ENCODE measurements at regions not wholly inside any gene's neighbourhood (a gene's known extent, or its start where the extent isn't known, plus 50 kb on each side); places are given as distances from the start of the nearest gene placed in this dataset.

DNA sequence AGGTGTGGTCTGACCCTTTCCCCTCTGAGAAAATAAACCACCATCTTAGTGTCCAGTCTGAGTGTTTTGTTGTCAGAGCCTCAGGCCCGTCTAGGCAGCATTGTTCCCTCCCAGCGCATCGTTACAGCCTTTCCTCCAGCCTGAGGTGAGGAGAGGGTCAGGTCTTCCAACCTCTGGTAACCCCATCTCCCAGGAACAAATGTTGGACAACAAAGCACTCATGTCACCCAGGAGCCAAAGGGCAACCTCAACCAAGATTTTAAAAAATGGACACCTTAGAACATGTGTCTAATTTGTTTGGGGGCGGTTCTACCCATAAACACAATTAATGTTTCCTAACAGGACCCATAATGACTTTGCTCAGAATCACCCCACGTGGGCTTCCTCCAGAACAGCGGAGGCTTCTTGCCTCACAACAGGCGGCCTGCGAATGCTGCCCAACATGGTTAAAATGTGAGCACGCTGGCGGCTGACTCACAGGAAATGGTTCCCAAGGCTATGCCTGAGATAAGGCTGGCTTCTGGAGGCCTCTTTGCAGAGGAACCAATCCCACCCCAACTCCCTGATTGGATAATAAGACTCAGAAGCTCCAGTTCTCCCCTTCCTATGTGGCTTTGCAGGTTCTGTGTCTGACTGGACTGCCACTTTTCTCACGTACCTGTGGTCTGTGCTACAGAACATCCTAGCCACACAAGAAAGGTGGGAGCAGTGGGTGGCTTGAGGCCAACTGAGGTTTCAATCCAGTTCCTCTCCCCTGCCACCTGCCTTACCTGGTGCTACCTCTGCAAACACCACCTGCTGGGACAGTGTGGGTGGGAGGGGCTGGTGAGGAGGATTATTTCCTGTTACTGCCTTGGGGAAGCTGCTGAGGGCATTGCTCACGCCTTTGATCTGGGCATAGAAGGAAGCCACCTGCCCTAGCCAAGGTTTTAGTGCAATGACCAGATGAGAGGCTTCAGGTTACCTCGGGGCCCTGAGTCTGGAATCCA lies 108.8 kb downstream of the B3GNT2 start:
- H3K9me3 ChIP-seq (ENCODE audit: control insufficient read depth in 1 of 2, insufficient read depth in 1 of 2, low read depth in 1 of 2, low read length in 2 of 2) = no peaks in the 10 kb centered on the region
- BruUV-seq (replicated peaks) = TSS peak; percentile 98
- ChIA-PET CTCF (interaction anchor here (1.3 kb wide), 1 partner anchor 311 kb away, joined by 4 read pairs; no protein-coding TSS in a partner anchor), POLR2A (interaction anchor here (1.0 kb wide), 1 partner anchor 11 kb away, joined by 4 read pairs; no protein-coding TSS in a partner anchor), RAD21 (ENCODE audit: low non-redundant PET in 1 of 2, low total read pairs in 2 of 2, uncharacterized antibody in 2 of 2, unreplicated experiment in 2 of 2) (interaction anchor here in 1 of 2 experiments (0.6 kb wide), 1 partner anchor 104 kb away, joined by 4 read pairs; no protein-coding TSS in a partner anchor)
- no peaks in the 10 kb centered on the region for H3K36me3 ChIP-seq (ENCODE audit: control insufficient read depth in 1 of 2, insufficient read depth in 2 of 2, low read length in 2 of 2)
- H3K9ac ChIP-seq (ENCODE audit: low read length) = peak overlapping the region; percentile 48
- H3K4me1 ChIP-seq (ENCODE audit: control insufficient read depth in 1 of 2, insufficient read depth in 2 of 2, low read length in 2 of 2) = peaks cover 54 to 66% of the 10 kb centered on the region in 2 experiments
- H3K9me2 ChIP-seq (ENCODE audit: insufficient read depth) = no peaks in the 10 kb centered on the region
- TF ChIP-seq POLR2AphosphoS5 (IDR thresholded peaks at IDR 0.05; ENCODE audit: low read depth, low read length) (no peak; the same call in 1 of the 2 replicates), JUND (IDR thresholded peaks at IDR 0.05) (no peak), SP1 (IDR thresholded peaks at IDR 0.05; ENCODE audit: low read depth) (no peak), POLR2A (IDR thresholded peaks at IDR 0.05; ENCODE audit: borderline replicate concordance, extremely low read depth, insufficient read depth, insufficient read length) (peak; percentile 40), CBX3 (IDR thresholded peaks at IDR 0.05; ENCODE audit: low read depth) (no peak), RAD21 (IDR thresholded peaks at IDR 0.05; ENCODE audit: low read depth) (no peak), ELF1 (IDR thresholded peaks at IDR 0.05; ENCODE audit: borderline replicate concordance, low read depth) (no peak), TCF7L2 (IDR thresholded peaks at IDR 0.05; ENCODE audit: borderline replicate concordance, extremely low read depth, insufficient read depth, insufficient read length) (peak; percentile 99), FOSL1 (IDR thresholded peaks at IDR 0.05; ENCODE audit: low read depth) (no peak), ZNF274 (IDR thresholded peaks at IDR 0.05; ENCODE audit: low read depth, low read length) (no peak), ZFX (IDR thresholded peaks at IDR 0.05) (no peak), CEBPB (IDR thresholded peaks at IDR 0.05; ENCODE audit: low read depth) (no peak), EGR1 (IDR thresholded peaks at IDR 0.05; ENCODE audit: low read depth) (no peak), YY1 (IDR thresholded peaks at IDR 0.05; ENCODE audit: extremely low read depth, insufficient replicate concordance, low read depth, low read length) (peak; percentile 72)
- TF ChIP-seq, protein P1, sequence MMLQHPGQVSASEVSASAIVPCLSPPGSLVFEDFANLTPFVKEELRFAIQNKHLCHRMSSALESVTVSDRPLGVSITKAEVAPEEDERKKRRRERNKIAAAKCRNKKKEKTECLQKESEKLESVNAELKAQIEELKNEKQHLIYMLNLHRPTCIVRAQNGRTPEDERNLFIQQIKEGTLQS (IDR thresholded peaks at IDR 0.05) = no peak
- TF ChIP-seq, protein P2, sequence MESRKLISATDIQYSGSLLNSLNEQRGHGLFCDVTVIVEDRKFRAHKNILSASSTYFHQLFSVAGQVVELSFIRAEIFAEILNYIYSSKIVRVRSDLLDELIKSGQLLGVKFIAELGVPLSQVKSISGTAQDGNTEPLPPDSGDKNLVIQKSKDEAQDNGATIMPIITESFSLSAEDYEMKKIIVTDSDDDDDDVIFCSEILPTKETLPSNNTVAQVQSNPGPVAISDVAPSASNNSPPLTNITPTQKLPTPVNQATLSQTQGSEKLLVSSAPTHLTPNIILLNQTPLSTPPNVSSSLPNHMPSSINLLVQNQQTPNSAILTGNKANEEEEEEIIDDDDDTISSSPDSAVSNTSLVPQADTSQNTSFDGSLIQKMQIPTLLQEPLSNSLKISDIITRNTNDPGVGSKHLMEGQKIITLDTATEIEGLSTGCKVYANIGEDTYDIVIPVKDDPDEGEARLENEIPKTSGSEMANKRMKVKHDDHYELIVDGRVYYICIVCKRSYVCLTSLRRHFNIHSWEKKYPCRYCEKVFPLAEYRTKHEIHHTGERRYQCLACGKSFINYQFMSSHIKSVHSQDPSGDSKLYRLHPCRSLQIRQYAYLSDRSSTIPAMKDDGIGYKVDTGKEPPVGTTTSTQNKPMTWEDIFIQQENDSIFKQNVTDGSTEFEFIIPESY (IDR thresholded peaks at IDR 0.05; ENCODE audit: extremely low read depth, insufficient replicate concordance, low read length) = peak; percentile 19
- TF ChIP-seq, protein P3, sequence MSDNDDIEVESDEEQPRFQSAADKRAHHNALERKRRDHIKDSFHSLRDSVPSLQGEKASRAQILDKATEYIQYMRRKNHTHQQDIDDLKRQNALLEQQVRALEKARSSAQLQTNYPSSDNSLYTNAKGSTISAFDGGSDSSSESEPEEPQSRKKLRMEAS (IDR thresholded peaks at IDR 0.05) = no peak
- TF ChIP-seq, protein P4, sequence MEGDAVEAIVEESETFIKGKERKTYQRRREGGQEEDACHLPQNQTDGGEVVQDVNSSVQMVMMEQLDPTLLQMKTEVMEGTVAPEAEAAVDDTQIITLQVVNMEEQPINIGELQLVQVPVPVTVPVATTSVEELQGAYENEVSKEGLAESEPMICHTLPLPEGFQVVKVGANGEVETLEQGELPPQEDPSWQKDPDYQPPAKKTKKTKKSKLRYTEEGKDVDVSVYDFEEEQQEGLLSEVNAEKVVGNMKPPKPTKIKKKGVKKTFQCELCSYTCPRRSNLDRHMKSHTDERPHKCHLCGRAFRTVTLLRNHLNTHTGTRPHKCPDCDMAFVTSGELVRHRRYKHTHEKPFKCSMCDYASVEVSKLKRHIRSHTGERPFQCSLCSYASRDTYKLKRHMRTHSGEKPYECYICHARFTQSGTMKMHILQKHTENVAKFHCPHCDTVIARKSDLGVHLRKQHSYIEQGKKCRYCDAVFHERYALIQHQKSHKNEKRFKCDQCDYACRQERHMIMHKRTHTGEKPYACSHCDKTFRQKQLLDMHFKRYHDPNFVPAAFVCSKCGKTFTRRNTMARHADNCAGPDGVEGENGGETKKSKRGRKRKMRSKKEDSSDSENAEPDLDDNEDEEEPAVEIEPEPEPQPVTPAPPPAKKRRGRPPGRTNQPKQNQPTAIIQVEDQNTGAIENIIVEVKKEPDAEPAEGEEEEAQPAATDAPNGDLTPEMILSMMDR (IDR thresholded peaks at IDR 0.05 in 2 of 3, conservative IDR thresholded peaks at IDR 0.05 in 1 of 3; ENCODE audit: borderline replicate concordance in 1 of 3, insufficient read depth in 1 of 3, low read depth in 2 of 3, low read length in 2 of 3) = no peak
- DNase-seq (ENCODE audit: low read depth, low spot score) (peak; percentile 94), ATAC-seq (peak; percentile 88)
- H3K27ac ChIP-seq (ENCODE audit: low read depth, low read length) = peak overlapping the region; percentile 97
- peak overlapping the region; percentile 10 for H2AFZ ChIP-seq (ENCODE audit: low read depth, low read length, poor library complexity, severe bottlenecking)
- H3K4me3 ChIP-seq (replicated peaks in 1 of 2; ENCODE audit: low read depth in 1 of 2, low read length in 2 of 2) = peak overlapping the region in 1 of 2 experiments; percentile 16; a peak in 2 of 4 replicates
- H3K27me3 ChIP-seq (ENCODE audit: insufficient read depth, low read length) = no peaks in the 10 kb centered on the region
- H4K20me1 ChIP-seq (ENCODE audit: insufficient read depth) = no peaks in the 10 kb centered on the region
- intact Hi-C loops (cut with micrococcal nuclease) = loop anchor here (10.0 kb wide), 1 partner anchor 310 kb away; no protein-coding TSS in a partner anchor
- H3K4me2 ChIP-seq (ENCODE audit: low read length) = peak overlapping the region; percentile 87
- H3K79me2 ChIP-seq (ENCODE audit: insufficient read depth, low read length) = no peaks in the 10 kb centered on the region

Data from HCT116 (cell line).